Renal cortical epithelial cell (primary cell): ENCODE measurements at regions not wholly inside any gene's neighbourhood (a gene's known extent, or its start where the extent isn't known, plus 50 kb on each side); places are given as distances from the start of the nearest gene placed in this dataset.

Experiments
- DNase-seq: peaks from one replicate; pipeline ENCODE4 v3.0.0-alpha.2; 2011; ENCODE audit warnings: low read depth

DNA sequence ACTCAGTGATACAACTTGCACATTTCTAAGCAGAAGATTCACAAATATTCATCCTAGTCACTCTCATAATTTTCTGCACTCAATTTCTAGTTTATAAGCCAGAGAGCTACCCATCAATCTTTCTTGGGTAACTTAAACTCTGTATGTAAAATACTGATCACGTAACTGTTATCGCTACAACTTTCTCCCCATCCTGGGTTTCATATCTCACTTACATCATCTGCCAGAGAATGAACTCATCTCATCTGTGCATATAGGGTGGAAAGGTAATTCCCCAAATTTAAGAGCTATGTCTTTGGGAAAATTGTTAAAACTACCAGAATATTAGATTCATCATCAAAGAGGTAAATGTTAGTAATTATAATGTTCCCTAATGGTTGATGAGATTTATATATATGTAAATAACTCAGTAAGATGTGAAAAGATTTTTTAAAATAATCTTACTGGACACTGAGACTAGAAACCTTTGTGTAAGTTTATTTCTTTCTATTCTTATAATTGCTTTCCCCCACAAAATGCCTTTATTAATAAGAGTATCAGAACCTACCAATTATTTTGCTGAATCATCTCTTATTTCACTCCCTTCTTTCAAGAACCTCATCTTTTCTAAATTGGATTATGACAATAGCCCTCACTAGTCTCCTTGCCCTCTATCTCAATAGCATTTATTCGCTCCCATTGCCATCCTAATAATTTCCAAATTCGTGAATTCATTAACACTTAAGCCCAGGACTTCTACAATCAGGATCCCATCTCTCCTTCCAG is 729.0 kb downstream of the EPHA4 start:
- DNase-seq, result no peak

DNA sequence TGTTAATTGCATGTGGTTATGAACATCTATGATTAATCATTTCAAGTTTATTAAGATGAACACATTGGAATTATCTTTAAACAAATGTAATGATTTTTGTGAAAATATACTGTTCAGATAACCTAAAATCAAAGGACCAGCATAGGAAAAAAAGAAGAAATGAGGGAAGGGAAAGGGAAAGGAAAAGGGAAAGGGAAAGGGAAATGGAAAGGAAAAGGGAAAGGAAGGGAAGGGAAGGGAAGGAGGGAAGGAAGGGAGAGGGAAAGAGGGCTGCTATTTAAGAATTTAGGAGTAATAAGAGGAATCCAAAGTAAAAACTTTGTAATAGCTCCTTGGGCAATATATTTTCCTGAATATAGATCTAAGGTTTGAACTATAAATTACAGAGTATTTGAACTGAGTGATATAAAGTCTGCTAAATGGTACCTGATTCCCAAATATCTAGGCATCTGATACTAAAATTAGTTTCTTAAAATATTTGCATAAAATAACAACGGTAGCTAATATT is 726.3 kb downstream of the EPHA4 start:
- no peak for DNase-seq

- DNase-seq, result no peak
These were observed 725.1 kb downstream of the EPHA4 start for GRCh38 chr2:220847006-220847405.

GRCh38 chr2:220847589-220847988 is 724.5 kb downstream of the EPHA4 start:
- DNase-seq, result peak; percentile 90

DNA sequence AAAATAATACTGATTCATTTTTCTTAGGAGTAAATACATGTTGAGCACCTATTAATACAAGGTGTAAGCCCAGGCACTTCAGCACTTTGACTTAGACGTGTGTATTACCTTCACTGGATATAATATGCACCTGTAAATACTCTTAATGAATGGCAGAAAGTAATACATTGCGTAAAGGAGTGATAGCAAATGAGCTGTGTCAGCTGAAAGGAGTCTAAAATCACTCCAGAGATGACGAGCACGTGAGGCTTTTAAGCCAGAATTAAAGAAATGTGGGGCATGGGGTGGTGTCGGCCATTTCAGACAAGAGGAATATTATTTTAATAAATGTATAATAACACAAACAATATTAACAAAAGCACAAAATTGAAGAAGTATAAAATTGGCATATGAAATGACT is 722.7 kb downstream of the EPHA4 start:
- DNase-seq, result no peak

DNA sequence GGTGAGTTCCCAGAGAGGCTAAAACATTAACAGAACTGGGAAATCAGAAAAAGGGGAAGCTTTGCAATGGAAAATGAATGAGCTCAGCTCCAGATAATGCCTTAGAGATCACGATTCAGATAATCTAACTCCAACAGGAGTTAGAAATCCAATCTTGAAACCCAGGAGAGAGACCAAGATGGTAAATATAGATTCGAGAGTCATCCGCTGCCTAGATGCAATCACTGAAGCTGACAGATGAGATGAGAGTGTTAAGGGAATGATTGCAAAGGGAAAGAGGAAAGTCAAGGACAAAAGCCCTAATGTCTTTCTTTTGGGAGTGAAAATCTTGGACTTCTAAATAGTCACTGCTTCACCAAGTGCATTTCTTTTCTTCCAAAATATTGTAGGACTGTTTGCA is 722.0 kb downstream of the EPHA4 start:
- DNase-seq, result no peak

GRCh38 chr2:220855296-220855695 is 716.8 kb downstream of the EPHA4 start:
- peak; percentile 6 for DNase-seq

GRCh38 chr2:220856486-220856885 is 715.6 kb downstream of the EPHA4 start:
- DNase-seq, result no peak

GRCh38 chr2:220857368-220857767 is 714.7 kb downstream of the EPHA4 start:
- no peak for DNase-seq

GRCh38 chr2:220858101-220858500 is 714.0 kb downstream of the EPHA4 start:
- DNase-seq, result peak; percentile 39

- DNase-seq, result no peak
These were observed 700.2 kb downstream of the EPHA4 start for GRCh38 chr2:220871909-220872308.

GRCh38 chr2:220876080-220876824 is 695.9 kb downstream of the EPHA4 start:
- DNase-seq, result no peak

DNA sequence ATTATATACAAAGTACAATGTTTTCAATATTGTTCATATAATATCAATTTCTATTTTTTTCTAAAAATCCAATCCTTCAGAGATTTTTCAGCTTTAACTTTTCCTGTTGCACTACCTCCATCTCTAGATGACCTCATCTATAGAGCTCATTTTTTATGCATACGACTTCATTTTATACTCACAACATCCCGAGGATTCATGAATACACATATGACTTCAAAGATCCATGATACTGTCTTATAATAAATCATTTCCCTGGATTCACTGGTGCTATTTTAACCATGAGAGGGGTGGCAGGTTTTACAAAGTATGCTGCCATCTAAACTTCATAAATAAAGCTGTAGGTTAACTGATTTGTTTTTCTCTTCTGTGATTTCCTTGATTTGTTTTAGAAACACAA is 694.6 kb downstream of the EPHA4 start:
- DNase-seq, result no peak

GRCh38 chr2:220877897-220878296 is 694.2 kb downstream of the EPHA4 start:
- DNase-seq, result no peak

GRCh38 chr2:220880623-220881596 is 691.2 kb downstream of the EPHA4 start:
- DNase-seq, result no peak

DNA sequence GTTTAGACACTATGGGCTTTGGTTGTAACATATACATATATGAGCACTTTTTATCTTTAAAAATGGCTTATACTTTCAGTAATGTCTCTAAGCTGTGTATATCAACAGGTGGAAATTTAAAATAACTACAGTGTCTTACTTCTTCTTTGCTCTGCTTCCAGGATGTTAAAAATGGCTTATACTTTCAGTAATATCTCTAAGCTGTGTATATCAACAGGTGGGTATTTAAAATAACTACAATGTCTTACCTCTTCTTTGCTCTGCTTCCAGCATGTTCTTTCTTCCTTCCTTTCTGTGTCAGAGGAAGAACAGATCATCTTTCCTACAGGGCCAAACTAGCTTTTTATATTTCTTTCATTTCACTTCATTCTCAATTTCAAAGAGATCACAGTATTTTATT is 689.6 kb downstream of the EPHA4 start:
- no peak for DNase-seq

GRCh38 chr2:220885593-220885992 is 686.5 kb downstream of the EPHA4 start:
- no peak for DNase-seq

- DNase-seq, result no peak
These were observed 684.7 kb downstream of the EPHA4 start for GRCh38 chr2:220887271-220887870.

DNA sequence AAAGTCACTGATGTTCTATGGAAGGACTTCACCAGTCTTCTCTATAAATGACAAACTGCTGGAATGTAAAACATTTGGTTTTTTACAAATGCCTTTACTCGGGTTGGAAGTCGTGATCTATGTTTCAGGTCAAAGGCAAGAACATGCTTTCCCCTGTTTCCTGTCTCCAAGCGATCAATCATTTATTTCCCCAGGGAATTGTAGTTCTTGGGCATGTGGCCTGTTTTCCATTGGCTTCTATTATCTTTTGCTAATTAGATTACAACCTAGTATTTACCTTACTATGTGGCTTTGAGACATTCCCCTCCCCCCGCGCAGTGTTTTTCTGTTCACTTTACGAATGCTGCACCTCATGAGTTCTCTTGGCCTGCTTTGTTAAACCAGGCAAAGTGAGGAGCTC is 684.2 kb downstream of the EPHA4 start:
- DNase-seq, result no peak

- DNase-seq, result no peak
These were observed 681.2 kb downstream of the EPHA4 start for GRCh38 chr2:220890931-220891330.

GRCh38 chr2:220891405-220891804 is 680.7 kb downstream of the EPHA4 start:
- peak; percentile 78 for DNase-seq
